GM12891 (cell line): ENCODE measurements at regions not wholly inside any gene's neighbourhood (a gene's known extent, or its start where the extent isn't known, plus 50 kb on each side); places are given as distances from the start of the nearest gene placed in this dataset.

Source experiments
- PAX5 ChIP-seq: IDR thresholded peaks from 2 replicates; pipeline ENCODE4 v1.6.1; 2011; ENCODE audit warnings: low read length, moderate library complexity, mild to moderate bottlenecking; ENCODE audit not compliant: insufficient read depth, severe bottlenecking
- POLR2A ChIP-seq: IDR thresholded peaks from 2 replicates; pipeline ENCODE4 v1.6.1; 2011; ENCODE audit warnings: low read depth, low read length, control low read depth
- POLR2AphosphoS5 ChIP-seq: IDR thresholded peaks from 2 replicates; pipeline ENCODE4 v1.6.1; 2011; ENCODE audit warnings: low read depth, low read length, control low read depth
- SPI1 ChIP-seq: IDR thresholded peaks from 2 replicates; pipeline ENCODE4 v1.6.1; 2011; ENCODE audit warnings: low read depth, low read length, control low read depth
- TAF1 ChIP-seq: IDR thresholded peaks from 2 replicates; pipeline ENCODE4 v1.6.1; 2011; ENCODE audit warnings: low read depth, low read length, control low read depth

GRCh38 chrY:7968293-7968692 lies 1056.7 kb upstream of the AMELY start:
- TF ChIP-seq POLR2A (no peak), POLR2AphosphoS5 (no peak), SPI1 (no peak), TAF1 (no peak), PAX5 (no peak)
